Mesendoderm (in vitro differentiated cells): ENCODE measurements at regions not wholly inside any gene's neighbourhood (a gene's known extent, or its start where the extent isn't known, plus 50 kb on each side); places are given as distances from the start of the nearest gene placed in this dataset.

Source experiments
- DNase-seq: peaks from one replicate; pipeline ENCODE4 v3.0.0; 2013
- H2AK5ac ChIP-seq: 2 replicates; pipeline ENCODE4 v1.6.1; 2013; ENCODE audit warnings: low read length, inconsistent platforms
- H2BK120ac ChIP-seq: 2 replicates; pipeline ENCODE4 v1.6.1; 2013; ENCODE audit warnings: low read depth, mild to moderate bottlenecking, low read length, moderate library complexity, mixed read lengths
- H2BK15ac ChIP-seq: replicated peaks from 2 replicates; pipeline ENCODE4 v1.6.1; 2013; ENCODE audit warnings: low read depth, mild to moderate bottlenecking, moderate library complexity
- H2BK5ac ChIP-seq: 2 replicates; pipeline ENCODE4 v1.6.1; 2013; ENCODE audit warnings: low read length, inconsistent platforms
- H3K18ac ChIP-seq: 2 replicates; pipeline ENCODE4 v1.6.1; 2013; ENCODE audit warnings: mild to moderate bottlenecking, low read length, mixed read lengths
- H3K23ac ChIP-seq: one replicate; pipeline ENCODE4 v1.6.1; 2013; ENCODE audit warnings: low read length
- H3K27ac ChIP-seq: 2 replicates; pipeline ENCODE4 v1.5.1; 2013; ENCODE audit warnings: low read depth, mild to moderate bottlenecking, inconsistent platforms, low read length, moderate library complexity
- H3K27me3 ChIP-seq: 2 replicates; pipeline ENCODE4 v1.6.1; 2013; ENCODE audit warnings: low read length, control low read depth, mild to moderate bottlenecking, inconsistent platforms; ENCODE audit not compliant: insufficient read depth, poor library complexity
- H3K36me3 ChIP-seq: 2 replicates; pipeline ENCODE4 v1.6.1; 2013; ENCODE audit warnings: low read length, inconsistent platforms; ENCODE audit not compliant: control insufficient read depth, insufficient read depth
- H3K4ac ChIP-seq: one replicate; pipeline ENCODE4 v1.6.1; 2013; ENCODE audit warnings: low read depth, mild to moderate bottlenecking, low read length, moderate library complexity
- H3K4me1 ChIP-seq: 2 replicates; pipeline ENCODE4 v1.6.1; 2013; ENCODE audit warnings: low read depth, low read length, inconsistent platforms; ENCODE audit not compliant: control insufficient read depth
- H3K4me2 ChIP-seq: 2 replicates; pipeline ENCODE4 v1.6.1; 2013; ENCODE audit warnings: low read length
- H3K4me3 ChIP-seq: 2 replicates; pipeline ENCODE4 v1.5.1; 2013; ENCODE audit warnings: mild to moderate bottlenecking, low read length
- H3K56ac ChIP-seq: one replicate; pipeline ENCODE4 v1.6.1; 2013; ENCODE audit warnings: low read length
- H3K79me1 ChIP-seq: 2 replicates; pipeline ENCODE4 v1.6.1; 2013; ENCODE audit warnings: low read length, inconsistent platforms
- H3K79me2 ChIP-seq: 2 replicates; pipeline ENCODE4 v1.6.1; 2013; ENCODE audit warnings: mild to moderate bottlenecking, low read length; ENCODE audit not compliant: control insufficient read depth, insufficient read depth
- H3K9ac ChIP-seq: 2 replicates; pipeline ENCODE4 v1.6.1; 2013; ENCODE audit warnings: low read length, inconsistent platforms
- H4K5ac ChIP-seq: one replicate; pipeline ENCODE4 v1.6.1; 2013; ENCODE audit warnings: low read length
- H4K8ac ChIP-seq: one replicate; pipeline ENCODE4 v1.6.1; 2013; ENCODE audit warnings: low read depth, mild to moderate bottlenecking, control low read depth, low read length, moderate library complexity
- whole genome bisulfite sequencing: extraction: QIAGEN DNeasy Blood & Tissue Kit; methylation state at CpG from one replicate; pipeline ENCODE4 v1.1.7; 2013; ENCODE audit warnings: low lambda C conversion rate, missing lambda C conversion rate; ENCODE audit not compliant: insufficient coverage; ENCODE audit errors: extremely low coverage; 5-methylcytosine and 5-hydroxymethylcytosine counted together

GRCh38 chr2:223230352-223230751 lies 178.4 kb downstream of the KCNE4 start:
- Histone ChIP-seq H3K23ac (no peak overlapping the region), H3K79me1 (no peaks in the 10 kb centered on the region), H2BK120ac (no peak overlapping the region), H3K36me3 (no peaks in the 10 kb centered on the region), H2AK5ac (no peak overlapping the region), H3K18ac (no peak overlapping the region), H4K8ac (no peak overlapping the region), H3K27me3 (no peaks in the 10 kb centered on the region), H3K4me1 (no peaks in the 10 kb centered on the region), H3K4ac (no peak overlapping the region), H3K79me2 (no peaks in the 10 kb centered on the region), H3K4me3 (no peak overlapping the region), H3K4me2 (no peak overlapping the region), H4K5ac (no peak overlapping the region), H3K27ac (no peak overlapping the region), H2BK15ac (no peak overlapping the region), H2BK5ac (no peak overlapping the region), H3K9ac (no peak overlapping the region), H3K56ac (no peak overlapping the region)
- no CpG with 5 or more reads among the region's 2 CpGs for WGBS
- DNase-seq, result no peak

GRCh38 chr2:223232285-223232684 lies 180.3 kb downstream of the KCNE4 start:
- Histone ChIP-seq H2BK5ac (no peak overlapping the region), H3K27me3 (no peaks in the 10 kb centered on the region), H3K9ac (no peak overlapping the region), H3K18ac (no peak overlapping the region), H2BK15ac (no peak overlapping the region), H3K27ac (no peak overlapping the region), H3K36me3 (no peaks in the 10 kb centered on the region), H3K23ac (no peak overlapping the region), H4K5ac (no peak overlapping the region), H3K79me2 (no peaks in the 10 kb centered on the region), H3K4me1 (no peaks in the 10 kb centered on the region), H3K79me1 (no peaks in the 10 kb centered on the region), H3K4me2 (no peak overlapping the region), H2AK5ac (no peak overlapping the region), H3K4me3 (no peak overlapping the region), H2BK120ac (no peak overlapping the region), H3K56ac (no peak overlapping the region), H4K8ac (no peak overlapping the region), H3K4ac (no peak overlapping the region)
- no CpG with 5 or more reads among the region's 1 CpG for WGBS
- DNase-seq, result no peak

GRCh38 chr2:223232896-223233295 lies 180.9 kb downstream of the KCNE4 start:
- Histone ChIP-seq H3K18ac (no peak overlapping the region), H3K36me3 (no peaks in the 10 kb centered on the region), H2BK5ac (no peak overlapping the region), H3K4ac (no peak overlapping the region), H3K4me2 (no peak overlapping the region), H2BK120ac (no peak overlapping the region), H3K9ac (no peak overlapping the region), H3K79me1 (no peaks in the 10 kb centered on the region), H3K79me2 (no peaks in the 10 kb centered on the region), H3K56ac (no peak overlapping the region), H3K27ac (no peak overlapping the region), H4K5ac (no peak overlapping the region), H2BK15ac (no peak overlapping the region), H3K4me3 (no peak overlapping the region), H3K27me3 (no peaks in the 10 kb centered on the region), H3K4me1 (no peaks in the 10 kb centered on the region), H4K8ac (no peak overlapping the region), H3K23ac (no peak overlapping the region), H2AK5ac (no peak overlapping the region)
- no peak for DNase-seq
- no CpG with 5 or more reads among the region's 2 CpGs for WGBS

- WGBS, result no CpG with 5 or more reads among the region's 2 CpGs
- Histone ChIP-seq H3K27ac (no peak overlapping the region), H3K79me1 (no peaks in the 10 kb centered on the region)
These were observed 184.0 kb downstream of the KCNE4 start for GRCh38 chr2:223235986-223236385.

GRCh38 chr2:223238301-223238700 lies 186.3 kb downstream of the KCNE4 start:
- Histone ChIP-seq H3K27me3 (no peaks in the 10 kb centered on the region), H3K79me1 (no peaks in the 10 kb centered on the region), H3K18ac (no peak overlapping the region), H2BK5ac (no peak overlapping the region), H2BK120ac (no peak overlapping the region), H4K8ac (no peak overlapping the region), H2BK15ac (no peak overlapping the region), H3K27ac (no peak overlapping the region), H3K56ac (no peak overlapping the region), H3K4ac (no peak overlapping the region), H3K23ac (no peak overlapping the region), H3K36me3 (no peaks in the 10 kb centered on the region), H3K4me2 (no peak overlapping the region), H3K4me1 (no peaks in the 10 kb centered on the region), H3K4me3 (no peak overlapping the region), H3K9ac (no peak overlapping the region), H2AK5ac (no peak overlapping the region), H4K5ac (no peak overlapping the region), H3K79me2 (no peaks in the 10 kb centered on the region)
- no CpG with 5 or more reads among the region's 2 CpGs for WGBS
- no peak for DNase-seq

More at GRCh38 chr2:223235986-223236385, 184.0 kb downstream of the KCNE4 start:
- H3K79me2 ChIP-seq, result no peaks in the 10 kb centered on the region
- no peak overlapping the region for H3K4ac ChIP-seq
- H4K8ac ChIP-seq, result no peak overlapping the region
- no peak overlapping the region for H3K56ac ChIP-seq
- no peak overlapping the region for H3K23ac ChIP-seq
- no peak overlapping the region for H2BK15ac ChIP-seq
- H3K4me3 ChIP-seq, result no peak overlapping the region
- no peak overlapping the region for H2BK5ac ChIP-seq
- no peak overlapping the region for H2AK5ac ChIP-seq
- H3K4me1 ChIP-seq, result no peaks in the 10 kb centered on the region
- no peak overlapping the region for H3K18ac ChIP-seq
- no peak overlapping the region for H2BK120ac ChIP-seq
- H3K9ac ChIP-seq, result no peak overlapping the region
- H3K27me3 ChIP-seq, result no peaks in the 10 kb centered on the region
- H3K4me2 ChIP-seq, result no peak overlapping the region
- no peaks in the 10 kb centered on the region for H3K36me3 ChIP-seq
- no peak for DNase-seq
- no peak overlapping the region for H4K5ac ChIP-seq

GRCh38 chr2:223243233-223243632 lies 191.2 kb downstream of the KCNE4 start:
- Histone ChIP-seq H2BK5ac (no peak overlapping the region), H3K4me1 (no peaks in the 10 kb centered on the region), H3K4me2 (no peak overlapping the region), H4K5ac (no peak overlapping the region), H3K79me1 (no peaks in the 10 kb centered on the region), H3K27me3 (no peaks in the 10 kb centered on the region), H2BK15ac (no peak overlapping the region), H3K56ac (no peak overlapping the region), H3K9ac (no peak overlapping the region), H2BK120ac (no peak overlapping the region), H3K18ac (no peak overlapping the region), H3K27ac (no peak overlapping the region), H3K79me2 (no peaks in the 10 kb centered on the region), H3K23ac (no peak overlapping the region), H2AK5ac (no peak overlapping the region), H3K36me3 (no peaks in the 10 kb centered on the region), H3K4ac (no peak overlapping the region), H4K8ac (no peak overlapping the region), H3K4me3 (no peak overlapping the region)
- DNase-seq, result no peak
- no CpG with 5 or more reads among the region's 3 CpGs for WGBS
